VCaP (cell line): ENCODE measurements at regions not wholly inside any gene's neighbourhood (a gene's known extent, or its start where the extent isn't known, plus 50 kb on each side); places are given as distances from the start of the nearest gene placed in this dataset.

ENCODE experiments used
- H3K27ac ChIP-seq: fragments of 450-650 bp; 2 replicates; pipeline ENCODE4 v1.5.1; 2017
- TF ChIP-seq, protein P1 (sequence below): fragments of 450-650 bp; conservative IDR thresholded peaks from 2 replicates; pipeline ENCODE4 v1.5.1; 2017; ENCODE audit warnings: mild to moderate bottlenecking, moderate library complexity

DNA sequence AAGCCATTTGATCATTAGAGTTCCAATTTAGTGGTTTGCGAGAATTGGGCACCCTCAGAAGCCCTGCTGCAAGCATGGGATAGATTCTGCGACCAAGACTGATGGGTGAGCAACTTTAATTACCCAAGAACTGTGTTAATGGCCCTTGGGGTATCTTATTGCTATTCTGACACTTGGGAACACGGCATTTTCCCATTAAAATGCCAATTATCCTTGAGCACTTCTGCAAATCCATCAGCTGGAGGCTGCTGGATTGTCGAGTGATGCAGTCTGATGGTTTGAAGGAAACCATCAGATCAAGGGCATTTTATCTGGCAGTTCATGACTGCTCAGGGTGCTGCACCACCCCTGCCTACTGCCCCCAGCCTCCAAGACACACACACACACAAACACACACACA is 183.6 kb upstream of the PROK2 start:
- TF ChIP-seq, protein P1, sequence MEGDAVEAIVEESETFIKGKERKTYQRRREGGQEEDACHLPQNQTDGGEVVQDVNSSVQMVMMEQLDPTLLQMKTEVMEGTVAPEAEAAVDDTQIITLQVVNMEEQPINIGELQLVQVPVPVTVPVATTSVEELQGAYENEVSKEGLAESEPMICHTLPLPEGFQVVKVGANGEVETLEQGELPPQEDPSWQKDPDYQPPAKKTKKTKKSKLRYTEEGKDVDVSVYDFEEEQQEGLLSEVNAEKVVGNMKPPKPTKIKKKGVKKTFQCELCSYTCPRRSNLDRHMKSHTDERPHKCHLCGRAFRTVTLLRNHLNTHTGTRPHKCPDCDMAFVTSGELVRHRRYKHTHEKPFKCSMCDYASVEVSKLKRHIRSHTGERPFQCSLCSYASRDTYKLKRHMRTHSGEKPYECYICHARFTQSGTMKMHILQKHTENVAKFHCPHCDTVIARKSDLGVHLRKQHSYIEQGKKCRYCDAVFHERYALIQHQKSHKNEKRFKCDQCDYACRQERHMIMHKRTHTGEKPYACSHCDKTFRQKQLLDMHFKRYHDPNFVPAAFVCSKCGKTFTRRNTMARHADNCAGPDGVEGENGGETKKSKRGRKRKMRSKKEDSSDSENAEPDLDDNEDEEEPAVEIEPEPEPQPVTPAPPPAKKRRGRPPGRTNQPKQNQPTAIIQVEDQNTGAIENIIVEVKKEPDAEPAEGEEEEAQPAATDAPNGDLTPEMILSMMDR = no peak
- H3K27ac ChIP-seq = no peak overlapping the region

GRCh38 chr3:71966185-71966584 is 181.2 kb upstream of the PROK2 start:
- no peak overlapping the region for H3K27ac ChIP-seq
- TF ChIP-seq, protein P1 = no peak

DNA sequence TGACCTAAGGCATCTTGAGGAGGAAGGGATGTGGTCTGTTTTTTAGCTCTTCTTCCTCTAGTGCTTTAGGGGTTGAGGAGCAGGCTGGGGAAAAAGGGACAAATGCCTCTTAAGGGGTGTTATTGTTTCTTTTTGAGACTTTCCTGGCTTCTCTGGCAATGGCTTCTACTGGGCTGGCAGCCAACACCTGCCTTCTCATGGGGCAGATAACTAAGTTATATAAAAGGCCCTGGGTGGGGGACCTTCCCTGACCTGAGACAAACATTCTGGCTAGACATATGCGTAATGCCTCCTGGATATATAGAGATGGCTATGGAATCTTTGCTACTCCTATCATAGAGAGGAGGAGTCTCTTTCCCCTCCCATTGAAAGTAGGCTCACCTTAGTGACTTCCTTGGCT is 179.2 kb upstream of the PROK2 start:
- TF ChIP-seq, protein P1 = no peak
- no peak overlapping the region for H3K27ac ChIP-seq

GRCh38 chr3:71962561-71963240 is 177.8 kb upstream of the PROK2 start:
- no peak overlapping the region for H3K27ac ChIP-seq
- TF ChIP-seq, protein P1 = no peak

DNA sequence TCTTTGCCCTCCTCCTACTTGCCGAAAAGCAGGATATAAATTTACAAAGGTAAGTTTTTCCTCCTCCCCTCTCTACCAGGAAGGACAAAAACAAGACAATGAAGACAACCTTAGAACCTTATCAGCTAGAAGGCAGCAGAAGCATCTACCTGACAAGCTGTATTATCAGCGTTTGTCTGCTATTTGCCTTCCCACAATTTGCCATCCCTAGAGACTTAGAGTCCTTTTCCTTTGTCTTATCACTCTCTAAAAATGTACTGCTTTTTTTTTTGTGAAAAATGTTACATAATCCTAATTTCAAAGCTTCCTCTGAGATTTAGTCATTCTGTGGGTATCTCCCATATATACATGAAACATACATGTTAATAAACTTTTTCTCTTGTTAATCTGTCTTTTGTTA is 176.9 kb upstream of the PROK2 start:
- H3K27ac ChIP-seq = no peak overlapping the region
- TF ChIP-seq, protein P1 = no peak

DNA sequence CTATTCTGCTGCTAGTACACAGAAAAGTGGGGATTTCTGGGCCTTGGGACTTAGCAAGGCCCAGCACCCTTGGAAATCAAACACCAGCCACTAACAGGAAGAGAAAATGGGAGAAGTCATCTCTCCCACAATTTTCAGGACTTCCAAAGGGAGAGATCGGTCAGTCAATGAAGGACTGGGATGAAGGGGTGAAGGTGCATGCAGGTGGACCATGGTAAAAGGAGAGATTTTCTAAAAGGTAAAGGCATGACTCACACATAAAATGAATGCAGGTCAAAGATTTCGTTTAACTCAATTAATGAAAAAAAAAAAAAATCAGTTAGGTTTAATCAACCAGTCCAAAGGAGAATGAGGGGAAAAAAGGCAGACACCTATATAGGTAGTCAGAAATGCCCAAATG is 176.4 kb upstream of the PROK2 start:
- TF ChIP-seq, protein P1 = no peak
- no peak overlapping the region for H3K27ac ChIP-seq

GRCh38 chr3:71958533-71958932 is 173.6 kb upstream of the PROK2 start:
- TF ChIP-seq, protein P1 = no peak
- no peak overlapping the region for H3K27ac ChIP-seq
